C1 segment of cervical spinal cord (tissue), 14 donors: ENCODE measurements at regions not wholly inside any gene's neighbourhood (a gene's known extent, or its start where the extent isn't known, plus 50 kb on each side); places are given as distances from the start of the nearest gene placed in this dataset.
"Not testable (repeated sequence)": the region's sequence is repeated elsewhere in the genome, so short reads cannot be mapped to it uniquely, and the experiment has no call there.

Source experiments
- DNase-seq, 14 donors: peaks; one replicate each; lab custom pipeline; 2025; lab: John Stamatoyannopoulos, UW

GRCh38 chr2:113838744-113839444, 51.0 kb upstream of the ACTR3 start:
- no peak for DNase-seq

- no peak for DNase-seq
Observed at GRCh38 chr2:113838277-113838676, 51.6 kb upstream of the ACTR3 start.

- no peak for DNase-seq
Observed at GRCh38 chr2:113834051-113834730, 55.7 kb upstream of the ACTR3 start.

GRCh38 chr2:113832795-113833290, 57.0 kb upstream of the ACTR3 start:
- no peak for DNase-seq

DNA sequence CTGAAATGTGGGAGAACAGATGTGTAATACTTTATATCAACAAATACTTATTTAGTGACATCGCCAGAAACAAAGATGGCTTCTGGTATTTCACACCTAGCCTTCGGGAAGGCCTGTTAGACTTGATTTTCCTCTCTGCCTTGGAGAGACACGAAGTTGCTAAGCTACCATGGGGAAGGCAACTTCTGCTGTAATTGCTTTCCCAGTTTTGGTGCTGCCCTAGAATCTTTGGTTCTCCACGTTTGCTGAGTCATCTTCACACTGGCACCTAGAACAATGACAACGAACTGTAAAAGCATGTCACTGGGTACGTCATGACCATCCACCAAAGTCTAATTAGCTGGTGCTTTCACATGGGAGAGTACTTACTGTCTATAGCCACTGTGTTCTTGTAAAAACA, 58.7 kb upstream of the ACTR3 start:
- DNase-seq, result no peak

GRCh38 chr2:113829761-113830160, 60.1 kb upstream of the ACTR3 start:
- DNase-seq, result no peak

DNA sequence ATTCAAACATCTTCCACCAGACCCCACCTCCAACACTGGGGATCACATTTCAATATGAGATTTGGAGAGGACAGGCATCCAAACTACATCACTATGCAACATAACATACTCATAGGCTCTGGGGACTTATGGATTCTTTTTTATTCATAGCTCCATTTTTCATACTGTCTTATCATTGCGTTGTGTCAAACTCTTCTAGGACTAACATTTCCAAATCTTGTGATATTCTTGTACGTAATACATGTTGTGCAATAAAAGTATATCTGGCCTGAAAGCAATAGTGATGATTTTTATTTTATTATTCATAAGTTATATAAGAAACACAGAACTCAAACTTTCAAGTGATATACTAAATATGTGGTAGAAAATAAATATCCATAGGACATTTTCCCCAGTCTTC, 60.6 kb upstream of the ACTR3 start:
- no peak for DNase-seq

DNA sequence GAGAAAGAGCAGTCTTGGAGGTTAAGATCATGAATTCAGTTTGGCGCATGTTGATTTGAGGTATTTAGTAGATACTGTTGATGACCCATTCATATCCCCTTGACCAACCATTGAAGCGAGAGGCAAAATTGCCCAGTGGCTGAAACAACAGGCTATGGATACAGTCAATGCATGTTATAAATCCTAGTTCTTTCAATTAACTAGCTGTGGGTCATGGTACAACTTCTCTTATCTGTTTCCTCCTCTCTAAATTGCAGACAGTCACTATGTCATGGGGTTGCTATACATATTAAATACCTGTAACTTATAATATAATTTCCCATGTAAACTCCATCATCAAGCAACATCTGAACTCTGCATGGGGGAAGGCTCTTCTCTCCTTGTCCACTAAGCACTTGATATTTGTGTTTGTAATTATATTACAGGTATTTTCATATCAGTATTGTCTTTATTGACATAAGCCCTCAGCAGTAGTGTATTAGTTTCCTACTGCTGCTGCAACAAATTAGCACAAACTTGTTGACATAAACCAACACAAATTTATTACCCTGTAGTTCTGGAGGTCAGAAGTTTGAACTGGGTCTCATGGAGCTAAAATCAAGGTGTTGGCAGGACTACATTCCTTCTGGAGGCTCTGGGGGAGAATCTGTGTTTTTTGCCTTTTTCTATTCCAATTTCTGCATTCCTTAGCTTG, 61.7 kb upstream of the ACTR3 start:
- DNase-seq, result no peak

GRCh38 chr2:113827426-113827825, 62.5 kb upstream of the ACTR3 start:
- DNase-seq, result no peak

DNA sequence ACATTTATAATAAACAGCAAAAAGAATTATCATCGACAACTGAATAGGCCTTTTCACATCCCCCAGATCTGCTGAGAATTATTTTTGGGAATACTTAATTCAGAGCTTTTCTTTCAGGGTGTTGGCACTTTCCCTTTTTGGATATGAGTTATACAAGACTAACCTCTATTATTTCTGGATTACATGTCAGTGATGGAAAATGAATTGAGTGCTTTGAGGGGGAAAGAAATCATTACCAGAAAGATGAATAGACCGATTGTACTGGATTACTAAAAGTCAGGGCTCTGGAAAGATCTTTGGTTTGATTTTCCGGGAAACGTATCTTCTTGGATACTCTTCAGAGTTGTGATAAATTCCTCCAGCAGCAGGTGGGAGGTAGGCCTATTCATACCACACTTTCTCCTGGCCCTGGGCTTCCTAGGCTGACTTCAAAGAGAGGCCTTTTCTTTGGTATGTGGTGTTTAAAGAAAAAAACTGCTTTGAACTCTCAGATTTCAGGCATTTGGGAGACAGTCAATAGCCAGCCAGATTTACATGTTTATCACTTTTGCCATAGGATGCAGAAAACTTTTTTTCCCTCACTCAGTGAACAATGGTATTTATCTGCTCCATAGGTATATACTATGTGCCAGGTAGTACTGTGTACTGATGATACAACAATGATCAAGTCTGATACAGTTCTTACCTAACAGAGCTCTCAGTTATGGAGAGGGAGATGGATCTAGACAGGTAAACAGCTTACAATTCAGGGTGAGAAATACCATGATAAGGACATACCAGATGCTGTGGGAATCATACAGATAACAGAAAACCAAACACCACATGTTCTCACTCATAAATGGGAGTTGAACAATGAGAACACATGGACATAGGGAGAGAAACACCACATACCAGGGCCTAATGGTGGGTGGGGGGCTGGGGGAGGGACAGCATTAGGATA, 63.3 kb upstream of the ACTR3 start:
- DNase-seq, result no peak

GRCh38 chr2:113823716-113824595, 65.9 kb upstream of the ACTR3 start:
- DNase-seq, result no peak

DNA sequence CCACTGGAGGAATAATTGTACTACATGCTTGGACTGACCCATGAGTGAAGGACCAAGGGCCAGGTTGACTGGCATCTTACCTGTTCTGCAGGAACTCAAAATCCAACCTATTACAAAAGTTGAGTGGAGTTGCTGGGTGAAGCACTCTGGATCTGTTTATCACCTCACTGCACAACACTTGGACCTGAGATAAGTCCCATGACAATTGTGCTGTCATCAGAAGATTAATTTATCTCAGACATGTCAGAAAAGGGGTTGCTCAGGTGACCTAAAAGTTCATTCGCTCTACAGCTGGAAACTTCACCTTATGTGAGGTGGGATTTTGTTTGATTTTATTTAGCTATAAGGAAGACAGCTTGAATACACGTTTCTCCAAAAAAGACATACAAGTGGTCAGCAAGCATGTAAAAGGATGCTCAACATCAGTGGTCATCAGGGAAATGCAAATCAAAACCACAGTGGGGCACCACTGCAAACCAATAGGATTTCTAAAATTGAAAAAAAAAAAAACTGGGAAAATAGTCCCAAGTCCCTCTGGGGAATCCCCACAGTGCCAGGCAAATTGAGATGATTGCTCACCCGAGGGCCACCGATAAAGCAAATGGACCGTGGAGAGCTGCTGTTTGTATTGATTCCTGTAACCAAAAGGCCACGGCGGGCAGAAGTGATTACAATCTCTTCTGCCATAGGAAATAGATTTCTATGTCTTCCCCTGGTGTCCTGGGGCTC, 65.8 kb upstream of the SLC35F5 start:
- DNase-seq, result no peak

- DNase-seq, result peak in 2 of 14 donors; percentile 0 to 4
Observed at GRCh38 chr2:113818382-113818951, 62.0 kb upstream of the SLC35F5 start.

GRCh38 chr2:113813396-113813795, 57.0 kb upstream of the SLC35F5 start:
- DNase-seq, result not testable (repeated sequence)

DNA sequence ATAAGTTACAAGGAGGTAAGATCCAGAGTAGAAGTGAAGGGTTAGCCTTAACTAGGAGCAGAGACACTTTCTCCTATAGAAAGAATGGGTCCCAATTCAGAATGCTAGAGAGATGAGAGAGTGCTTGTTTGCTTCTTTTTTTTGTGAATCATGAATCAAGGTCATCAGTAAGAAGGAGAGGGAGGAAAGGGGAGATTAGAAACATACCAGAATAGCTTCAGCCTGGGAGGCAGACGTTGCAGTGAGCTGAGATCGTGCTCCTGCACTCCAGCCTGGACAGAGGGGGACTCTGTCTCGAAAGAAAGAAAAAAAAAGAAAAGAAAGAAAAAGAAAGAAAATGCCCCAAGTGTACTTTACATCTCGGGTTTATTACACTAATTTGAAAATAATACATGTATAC, 55.8 kb upstream of the SLC35F5 start:
- no peak for DNase-seq

DNA sequence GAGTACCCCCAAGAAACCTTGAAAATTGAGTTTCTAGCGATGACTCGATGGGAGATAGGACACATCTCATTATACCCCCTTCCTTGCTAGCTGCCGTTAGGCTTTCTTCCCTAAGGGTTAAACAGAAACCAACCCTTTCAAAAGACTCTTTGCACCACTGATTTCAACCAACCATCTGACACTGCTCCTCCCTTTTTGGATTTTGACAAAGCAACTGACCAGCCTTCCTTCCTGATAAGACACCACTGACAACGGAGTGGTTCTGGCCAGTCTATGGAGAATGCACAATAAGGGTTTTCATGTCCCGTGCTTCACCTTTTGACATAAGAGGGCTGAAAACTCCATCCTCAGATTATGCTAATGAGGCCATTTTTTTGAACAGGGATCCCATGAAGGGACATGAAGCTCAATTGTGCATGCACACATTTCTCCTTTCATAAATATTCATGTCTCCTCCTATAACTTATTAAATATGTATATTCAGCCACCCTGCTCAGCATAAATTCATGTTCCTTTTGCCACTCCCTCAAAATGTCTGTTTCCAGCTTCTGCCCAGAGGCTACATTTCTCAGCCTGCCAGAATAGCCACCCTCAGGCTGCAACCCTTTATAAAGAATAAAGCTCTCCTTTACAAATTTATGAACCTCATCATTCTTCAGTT, 52.8 kb upstream of the SLC35F5 start:
- no peak for DNase-seq

GRCh38 chr2:113807721-113808120, 51.3 kb upstream of the SLC35F5 start:
- no peak for DNase-seq

DNA sequence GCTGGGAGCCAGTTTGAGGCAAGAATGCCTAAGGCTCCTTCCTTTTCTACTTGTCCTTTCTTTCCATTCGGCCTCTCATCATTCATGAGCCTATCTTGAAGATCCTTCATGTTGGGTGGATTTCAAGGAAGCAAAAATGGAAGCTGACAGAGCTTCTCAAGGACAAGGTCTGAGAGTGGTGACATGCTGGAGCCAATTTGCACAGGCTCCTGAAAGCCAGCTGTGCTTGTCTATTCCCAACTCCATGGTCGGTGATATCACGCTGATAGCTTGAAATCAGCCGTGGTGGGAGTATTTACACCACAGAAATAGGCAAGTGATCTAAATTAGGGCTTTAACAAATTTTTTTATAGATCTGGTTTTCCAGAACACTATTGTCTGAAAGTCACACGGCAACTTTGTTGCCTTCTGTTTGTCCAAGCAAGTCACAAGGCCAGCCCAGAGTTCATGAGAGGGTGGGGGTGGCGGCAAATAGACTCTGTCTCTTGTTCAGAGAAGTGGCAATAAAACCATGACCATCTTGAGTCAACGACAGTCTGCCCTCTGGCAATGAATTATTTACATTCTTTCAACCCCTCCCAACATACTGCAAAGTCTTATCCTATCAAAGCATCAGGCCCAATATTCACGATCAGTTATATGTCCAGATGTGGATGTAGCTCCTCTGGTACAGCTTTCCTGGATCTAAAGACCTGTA, 49.9 kb upstream of the SLC35F5 start:
- DNase-seq, result no peak
